GM18505 (cell line): ENCODE measurements at regions not wholly inside any gene's neighbourhood (a gene's known extent, or its start where the extent isn't known, plus 50 kb on each side); places are given as distances from the start of the nearest gene placed in this dataset.

ENCODE experiments used
- ATAC-seq: cut with Tn5 transposase; IDR thresholded peaks from one replicate; pipeline ENCODE4 v1.9.1; 2021; ENCODE audit not compliant: unreplicated experiment
- POLR2A ChIP-seq: IDR thresholded peaks from 4 replicates; pipeline ENCODE4 v1.6.1; 2011; ENCODE audit warnings: borderline replicate concordance; ENCODE audit not compliant: insufficient read depth, insufficient read length; ENCODE audit errors: extremely low read depth

DNA sequence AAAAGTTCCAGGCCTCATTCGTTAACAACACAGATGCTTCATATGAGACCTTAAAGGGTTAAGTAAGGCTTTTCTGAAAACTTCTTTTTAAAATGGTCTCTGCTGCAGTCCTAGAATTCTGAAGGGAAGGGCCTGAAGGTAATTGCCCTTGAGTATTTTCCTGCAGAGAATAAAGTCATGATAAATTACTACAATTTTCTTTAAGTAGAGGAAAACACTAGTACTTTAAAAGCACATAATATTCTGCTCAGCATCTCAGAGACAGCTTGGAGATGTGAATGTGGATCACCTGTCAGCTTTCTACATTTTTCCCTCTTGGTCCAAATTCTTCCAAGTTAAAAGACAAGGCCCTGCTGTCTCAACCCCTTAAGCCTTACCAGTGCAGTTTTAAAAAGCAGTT is 419.5 kb downstream of the MFSD1 start:
- no peak for ATAC-seq
- TF ChIP-seq POLR2A, result no peak

DNA sequence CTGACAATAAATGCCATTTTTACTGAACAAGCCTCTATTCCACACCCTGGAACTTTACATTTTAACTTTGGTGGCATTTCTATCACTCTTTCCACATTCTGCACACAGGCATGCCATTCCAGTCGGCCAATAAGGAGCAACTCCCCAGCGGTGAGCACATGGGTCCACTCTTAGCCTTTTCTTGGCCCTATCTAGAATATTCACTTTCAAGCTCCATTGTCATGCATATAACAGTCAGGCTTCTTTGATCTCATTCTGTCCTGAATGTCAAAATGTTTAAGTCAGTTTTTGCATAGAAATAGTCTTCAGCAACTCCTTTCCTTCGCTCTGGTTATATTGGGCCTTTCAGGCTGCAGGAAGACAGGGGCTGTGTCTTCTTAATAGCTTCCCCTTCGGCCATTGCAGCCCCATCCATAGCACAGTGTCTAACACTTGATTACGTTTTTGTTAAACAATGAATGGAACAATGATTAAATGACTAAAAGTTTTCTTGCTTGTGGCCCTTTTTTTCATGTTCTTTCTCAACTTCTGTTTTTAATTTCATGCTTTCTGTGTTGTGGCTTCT is 427.3 kb downstream of the MFSD1 start:
- no peak for TF ChIP-seq POLR2A
- no peak for ATAC-seq

DNA sequence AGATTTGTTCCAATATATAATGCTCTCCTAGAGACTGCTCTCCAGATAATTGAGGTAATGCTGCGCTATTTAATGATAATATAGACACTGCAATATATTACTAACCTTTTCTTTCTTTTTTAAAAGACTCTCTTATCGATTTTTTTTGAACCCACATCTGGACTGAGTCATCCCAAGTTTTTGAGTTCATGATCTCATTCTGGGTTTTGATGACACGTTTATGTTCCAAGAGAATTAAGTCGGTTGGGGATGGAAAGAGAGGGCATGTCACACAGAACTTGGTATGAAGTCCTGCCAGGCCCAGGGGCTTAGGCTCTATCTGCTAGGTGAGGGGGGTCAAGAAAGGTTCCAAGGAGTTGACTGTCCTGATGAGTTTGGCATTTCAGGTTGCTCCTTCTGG is 431.1 kb downstream of the MFSD1 start:
- no peak for TF ChIP-seq POLR2A
- no peak for ATAC-seq

DNA sequence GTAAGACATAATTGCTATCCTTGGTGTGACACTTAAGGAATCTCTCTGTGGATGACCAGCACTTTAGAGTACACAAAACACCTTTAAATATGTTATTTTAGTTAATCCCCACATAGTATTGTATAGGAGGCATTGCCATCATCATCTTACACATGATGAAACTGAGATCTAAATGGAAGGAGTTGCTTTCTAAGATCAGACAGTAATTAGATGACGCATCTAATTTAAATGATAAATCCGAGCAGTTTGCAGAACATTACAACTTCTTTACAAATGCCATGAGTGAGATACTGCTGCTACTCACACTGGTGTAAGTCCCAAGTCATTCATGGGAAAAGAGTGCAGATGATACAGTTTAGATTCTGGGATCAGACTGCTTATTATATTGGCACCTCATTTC is 431.9 kb downstream of the MFSD1 start:
- ATAC-seq, result no peak
- TF ChIP-seq POLR2A, result no peak

DNA sequence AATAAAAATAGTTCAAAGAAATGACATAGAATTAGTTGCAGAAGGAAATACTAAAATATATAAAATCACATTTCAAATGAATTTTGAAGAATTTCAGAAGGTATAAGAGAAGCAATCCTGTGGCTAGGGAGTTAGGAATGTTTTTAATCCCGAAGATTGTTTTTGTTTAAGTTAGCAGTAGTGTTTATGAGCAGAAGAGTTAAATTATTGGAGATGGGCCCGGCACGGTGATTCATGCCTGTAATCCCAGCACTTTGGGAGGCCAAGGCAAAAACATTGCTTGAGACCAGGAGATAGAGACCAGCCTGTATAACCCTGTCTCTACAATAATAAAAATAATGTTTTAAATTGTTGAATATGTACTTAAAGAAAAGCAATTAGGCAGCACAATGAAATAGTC is 432.5 kb downstream of the MFSD1 start:
- ATAC-seq, result no peak
- TF ChIP-seq POLR2A, result no peak

DNA sequence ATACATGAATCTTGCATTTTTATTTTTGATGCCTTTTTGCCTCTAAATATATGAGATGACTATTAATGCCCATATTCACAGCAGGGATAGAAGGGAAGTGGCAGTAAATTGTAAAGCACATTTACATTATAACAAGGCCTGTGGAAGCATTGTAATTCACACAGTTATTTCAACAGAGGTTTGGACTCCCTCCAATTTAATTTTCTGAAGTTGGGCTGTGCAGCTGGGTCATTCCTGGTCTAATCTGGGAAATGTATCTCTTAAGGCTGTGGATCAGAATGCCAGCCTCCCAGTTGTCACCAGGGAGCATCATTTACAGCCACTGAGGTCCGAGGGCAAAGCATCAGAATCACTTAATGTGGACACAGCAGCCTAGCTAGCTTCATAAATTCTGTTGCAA is 434.5 kb downstream of the MFSD1 start:
- no peak for TF ChIP-seq POLR2A
- no peak for ATAC-seq

DNA sequence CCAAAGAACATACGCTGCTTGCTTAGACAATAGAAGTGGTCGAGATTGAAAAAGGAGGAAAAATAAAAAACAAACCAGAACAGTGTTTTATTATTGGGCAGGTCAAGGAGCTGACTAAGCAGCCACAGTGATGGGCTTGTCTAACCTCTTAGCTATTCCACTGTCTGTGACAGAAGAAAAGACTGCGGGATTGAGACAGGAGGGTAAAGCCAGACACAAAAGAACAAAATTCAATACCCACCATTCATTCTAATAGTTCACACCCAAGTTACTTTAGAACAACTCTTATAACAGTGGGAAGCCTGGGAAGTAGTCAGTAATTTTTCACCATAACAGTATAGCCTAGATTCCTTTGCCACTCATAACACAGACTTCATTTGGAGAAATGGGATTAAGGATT is 435.4 kb downstream of the MFSD1 start:
- TF ChIP-seq POLR2A, result no peak

DNA sequence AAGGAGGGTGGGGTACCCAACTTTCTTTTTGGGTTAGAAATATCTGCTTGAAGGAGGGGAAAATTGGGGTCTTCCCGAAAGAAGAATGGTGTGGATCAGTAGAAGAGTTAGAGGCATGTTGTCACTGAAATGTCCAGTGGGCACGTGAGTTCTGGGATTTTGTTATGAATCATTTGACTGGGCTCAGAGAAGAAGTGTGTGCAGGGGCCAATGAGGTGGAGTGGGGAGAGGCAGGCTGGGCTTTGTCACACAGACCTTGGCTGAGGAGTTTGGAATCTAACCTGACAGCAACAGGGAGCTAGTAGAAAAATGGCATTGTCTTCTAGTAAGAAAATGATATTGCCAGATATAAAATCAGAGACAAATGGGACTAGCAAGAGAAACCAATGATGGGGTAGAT is 436.8 kb downstream of the MFSD1 start:
- no peak for TF ChIP-seq POLR2A
- ATAC-seq, result no peak

More for the DNA sequence above, 435.4 kb downstream of the MFSD1 start:
- ATAC-seq, result no peak

DNA sequence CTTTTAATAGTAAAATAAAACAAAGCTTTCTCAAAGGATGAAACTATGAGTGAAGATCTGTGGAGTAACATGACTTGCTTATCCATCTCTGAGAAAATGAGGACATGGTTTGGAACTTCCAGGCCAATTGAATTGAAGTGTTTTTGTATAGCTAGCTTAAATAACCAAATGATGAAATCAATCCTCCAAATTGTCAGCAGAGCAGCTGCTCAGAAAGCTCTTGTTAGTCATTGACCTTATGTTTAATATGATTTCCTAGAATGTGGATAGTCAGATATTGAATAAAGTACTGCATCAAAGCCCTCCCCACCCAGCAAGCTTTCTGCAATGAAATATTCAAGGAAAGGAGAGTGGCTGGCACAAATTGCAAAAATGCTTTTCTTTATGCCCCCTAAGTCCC is 437.2 kb downstream of the MFSD1 start:
- TF ChIP-seq POLR2A, result no peak

DNA sequence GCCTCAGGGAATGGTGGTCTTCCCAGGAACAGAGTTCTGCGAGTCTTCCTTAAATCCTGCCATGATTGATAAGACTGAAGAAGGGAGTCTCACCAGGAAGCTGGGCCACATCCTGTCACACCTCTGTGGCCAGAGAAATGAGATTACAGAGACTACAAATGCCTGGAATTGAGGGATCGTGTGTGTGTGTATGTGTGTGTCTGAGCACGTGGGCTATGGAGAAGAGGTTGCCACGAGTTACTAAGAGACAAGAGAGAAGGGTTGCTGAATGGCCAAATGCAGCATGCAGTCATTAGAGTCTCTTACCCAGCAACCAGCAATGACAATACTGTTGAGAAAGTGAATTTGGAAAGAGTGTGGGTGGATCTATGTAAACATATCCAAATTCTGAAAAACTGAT is 443.1 kb downstream of the MFSD1 start:
- no peak for ATAC-seq
- no peak for TF ChIP-seq POLR2A

More for the DNA sequence above, 437.2 kb downstream of the MFSD1 start:
- no peak for ATAC-seq

DNA sequence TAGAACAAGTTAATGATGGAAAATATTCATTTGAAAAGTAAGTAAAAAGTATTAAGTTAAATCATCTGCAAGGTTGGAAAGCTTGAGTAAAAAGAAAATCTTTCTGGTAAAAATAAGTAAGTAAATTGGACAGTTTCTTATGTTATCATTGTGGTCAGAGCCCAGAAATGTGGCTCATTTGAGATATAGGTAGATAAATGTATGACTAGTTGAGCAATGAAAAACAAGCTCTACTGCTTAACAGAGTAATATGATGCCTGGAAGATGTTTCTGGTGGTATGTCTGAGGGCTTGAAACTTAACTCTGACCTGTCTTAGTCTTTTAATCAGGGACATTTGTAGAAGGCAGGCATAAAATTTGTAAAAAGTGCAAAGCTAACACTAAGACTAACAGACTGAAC is 444.0 kb downstream of the MFSD1 start:
- ATAC-seq, result no peak
- TF ChIP-seq POLR2A, result no peak

DNA sequence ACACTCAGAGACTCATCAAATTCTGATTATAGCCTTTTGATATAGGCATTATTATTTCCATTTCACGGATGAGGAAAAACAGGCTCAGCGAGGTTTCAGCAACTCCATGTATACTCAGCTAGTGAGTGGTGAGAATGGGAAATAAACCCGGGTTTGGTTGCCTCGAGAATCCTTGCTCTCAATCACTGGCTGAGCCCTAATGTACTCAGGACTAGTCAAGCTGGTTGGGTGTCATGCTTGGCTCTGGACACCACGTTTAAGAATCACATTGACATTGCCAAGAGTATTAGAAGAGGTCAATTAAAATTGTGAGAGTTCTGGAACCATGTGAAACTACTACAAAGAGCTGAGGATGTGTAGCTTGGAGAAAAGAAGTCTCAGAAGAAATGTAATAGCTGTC is 444.5 kb downstream of the MFSD1 start:
- no peak for TF ChIP-seq POLR2A
- no peak for ATAC-seq

DNA sequence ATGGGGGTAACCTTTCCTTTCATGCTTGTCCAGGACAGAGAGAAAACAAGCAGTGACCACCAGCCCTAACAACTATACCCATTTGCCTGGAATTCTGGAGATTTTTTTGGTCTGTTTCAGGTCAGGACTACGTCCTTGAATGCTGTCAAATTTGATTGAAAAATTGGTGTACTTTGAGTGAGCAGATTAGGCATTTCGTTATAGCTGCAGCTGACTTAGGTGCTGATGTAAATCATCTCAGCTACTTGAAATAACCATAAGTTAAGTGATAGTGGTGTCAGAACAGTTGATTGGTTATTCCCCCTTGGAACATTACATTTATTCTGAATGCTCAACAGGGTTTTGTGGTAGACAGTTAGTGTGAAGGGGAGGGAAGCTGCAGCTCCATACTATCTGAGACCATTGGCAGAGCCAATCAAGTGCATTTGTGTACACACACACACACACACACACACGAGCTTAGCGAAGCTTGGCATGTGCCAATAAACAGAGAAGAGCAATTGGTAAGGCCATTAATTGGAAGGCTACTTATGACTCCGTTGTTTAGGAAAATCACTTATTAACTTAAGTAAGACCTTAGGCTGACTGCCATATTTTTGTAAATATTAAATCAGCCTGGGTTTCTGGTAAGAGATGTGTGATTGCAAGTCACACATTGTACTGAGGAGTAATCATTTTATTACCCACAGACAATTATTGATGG is 447.8 kb downstream of the MFSD1 start:
- no peak for TF ChIP-seq POLR2A
- no peak for ATAC-seq

DNA sequence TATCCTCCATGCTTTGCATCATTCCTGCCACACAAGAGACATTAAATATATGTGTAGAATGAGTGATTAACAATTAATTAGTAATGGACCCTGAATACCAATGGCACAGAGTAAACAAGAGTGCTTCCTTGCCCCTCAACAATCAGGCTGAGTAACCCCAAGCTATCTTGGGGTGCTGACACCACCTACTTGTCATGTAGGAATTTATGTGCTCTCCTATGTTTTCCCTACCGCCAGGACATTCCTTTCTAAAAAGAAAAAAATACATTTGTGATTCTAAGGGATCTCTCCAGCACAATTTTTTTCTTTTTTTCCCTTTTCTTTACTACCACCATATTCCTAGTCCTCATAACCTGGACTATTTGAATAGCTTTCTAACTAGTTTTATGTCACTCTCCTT is 449.1 kb downstream of the MFSD1 start:
- ATAC-seq, result no peak
- no peak for TF ChIP-seq POLR2A
